Gastroesophageal sphincter (tissue), 3 donors: ENCODE measurements at regions not wholly inside any gene's neighbourhood (a gene's known extent, or its start where the extent isn't known, plus 50 kb on each side); places are given as distances from the start of the nearest gene placed in this dataset.

Experiments used
- CTCF ChIP-seq, 4 experiments: fragments of 200-600 bp in 2 of 4; fragments of 450-650 bp in 2 of 4; sonication (generic) in 1 of 4; IDR thresholded peaks; one replicate each; pipeline ENCODE4 v1.5.1; 2017 to 2019; ENCODE audit warnings: antibody characterized with exemption in 4 of 4, mild to moderate bottlenecking in 2 of 4, moderate library complexity in 2 of 4
- EP300 ChIP-seq: sonication (generic); formaldehyde crosslinking; IDR thresholded peaks from one replicate; pipeline ENCODE4 v1.6.1; 2017; ENCODE audit warnings: antibody characterized with exemption, mild to moderate bottlenecking
- POLR2A ChIP-seq, 2 donors: fragments of 450-650 bp; IDR thresholded peaks; one replicate each; pipeline ENCODE4 v1.6.1; 2017; ENCODE audit warnings: antibody characterized with exemption in 2 of 2, mild to moderate bottlenecking in 2 of 2, moderate library complexity in 1 of 2
- POLR2AphosphoS5 ChIP-seq: sonication (generic); formaldehyde crosslinking; IDR thresholded peaks from one replicate; pipeline ENCODE4 v1.6.1; 2017; ENCODE audit warnings: antibody characterized with exemption

DNA sequence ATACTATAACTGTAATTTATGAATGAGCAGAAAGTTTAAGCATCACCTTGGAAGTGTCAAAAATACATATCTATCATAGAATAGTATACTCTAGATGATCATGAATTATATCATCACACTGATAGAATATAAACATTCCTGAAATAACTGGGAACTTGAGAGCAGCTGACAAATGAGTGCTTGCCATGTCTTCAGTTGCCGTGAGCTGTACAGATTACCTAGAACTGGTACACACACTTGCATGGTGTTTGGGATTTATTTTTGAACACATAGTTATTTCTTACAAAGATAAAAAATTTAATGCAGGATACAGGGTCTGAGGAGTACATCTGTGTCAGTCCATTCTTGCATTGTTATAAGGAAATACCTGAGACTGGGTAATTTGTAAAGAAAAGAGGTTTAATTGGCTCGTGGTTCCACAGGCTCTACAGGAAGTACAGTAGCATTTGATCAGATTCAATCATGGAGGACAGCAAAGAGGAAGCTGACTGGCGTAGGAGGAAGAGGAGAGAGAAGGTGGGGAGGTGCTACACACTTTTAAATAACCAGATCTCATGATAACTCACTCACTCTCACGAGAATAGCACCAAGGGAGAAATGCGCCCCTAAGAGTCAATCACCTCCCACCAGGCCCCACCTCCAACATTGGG, 60.4 kb upstream of the MBNL2 start:
- TF ChIP-seq CTCF (IDR thresholded peaks at IDR 0.05) (no peak), EP300 (no peak), POLR2A (IDR thresholded peaks at IDR 0.05) (no peak), POLR2AphosphoS5 (no peak)
